ENCODE measurements at regions not wholly inside any gene's neighbourhood (a gene's known extent, or its start where the extent isn't known, plus 50 kb on each side); places are given as distances from the start of the nearest gene placed in this dataset.

GRCh38 chr3:84260596-84260995, 698.2 kb upstream of the CADM2 start:
- TF ChIP-seq POU2F2 (IDR thresholded peaks at IDR 0.05; ENCODE audit: low read depth, low read length) = no peak
- no peak for TF ChIP-seq POLR2AphosphoS5 (IDR thresholded peaks at IDR 0.05; ENCODE audit: low read depth, low read length)
- TF ChIP-seq POLR2A (IDR thresholded peaks at IDR 0.05; ENCODE audit: low read depth, low read length) = no peak
- no peak for TF ChIP-seq SPI1 (IDR thresholded peaks at IDR 0.05; ENCODE audit: low read depth, low read length)
- TF ChIP-seq TAF1 (IDR thresholded peaks at IDR 0.05; ENCODE audit: low read depth, low read length) = no peak

All from GM12891 (cell line).